DND-41 (cell line): ENCODE measurements at regions not wholly inside any gene's neighbourhood (a gene's known extent, or its start where the extent isn't known, plus 50 kb on each side); places are given as distances from the start of the nearest gene placed in this dataset.

ENCODE experiments used
- CTCF ChIP-seq: IDR thresholded peaks from 2 replicates; pipeline ENCODE4 v1.5.1; 2012; ENCODE audit warnings: borderline replicate concordance, low read length, moderate library complexity, mild to moderate bottlenecking; ENCODE audit not compliant: poor library complexity, severe bottlenecking; ENCODE audit errors: extremely low read depth
- EZH2 ChIP-seq: IDR thresholded peaks from 3 replicates; pipeline ENCODE4 v1.6.1; 2012; ENCODE audit warnings: borderline replicate concordance, low read depth, mild to moderate bottlenecking, moderate library complexity, low read length, inconsistent platforms; ENCODE audit not compliant: severe bottlenecking

GRCh38 chr9:79798450-79798849 is 226.7 kb downstream of the TLE4 start:
- TF ChIP-seq CTCF = no peak
- TF ChIP-seq EZH2 = no peak
